ENCODE measurements at regions not wholly inside any gene's neighbourhood (a gene's known extent, or its start where the extent isn't known, plus 50 kb on each side); places are given as distances from the start of the nearest gene placed in this dataset.

DNA sequence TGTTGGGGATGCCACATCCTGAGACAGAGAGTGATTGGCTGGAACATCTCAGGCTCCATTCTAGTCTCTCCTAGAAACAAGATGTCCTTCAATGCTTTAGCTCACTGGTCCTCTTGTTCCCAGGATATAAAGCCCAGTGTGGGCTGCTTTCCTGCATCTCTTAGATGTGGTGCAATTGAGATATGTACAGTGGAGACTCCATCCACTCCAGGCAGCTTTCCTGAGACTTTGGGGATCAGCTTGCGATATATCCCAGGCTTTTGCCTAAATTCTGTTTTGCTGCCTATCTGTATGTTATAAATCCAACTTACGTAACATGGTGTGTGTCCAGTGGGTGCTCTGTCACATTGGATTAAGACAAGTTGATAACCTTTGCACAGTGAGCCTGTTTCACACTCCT, 264.9 kb downstream of the SUCLG1 start:
- H2AFZ ChIP-seq (ENCODE audit: low read length) = no peak overlapping the region
- no peak overlapping the region for H3K4me2 ChIP-seq (ENCODE audit: low read length)
- H3K9me3 ChIP-seq (ENCODE audit: low read length) = no peaks in the 10 kb centered on the region
- no peaks in the 10 kb centered on the region for H3K4me1 ChIP-seq (ENCODE audit: insufficient read depth, low read length, severe bottlenecking)
- H3F3A ChIP-seq (ENCODE audit: insufficient read depth, low read length) = no peaks in the 10 kb centered on the region
- H3K27ac ChIP-seq (ENCODE audit: low read depth, low read length, poor library complexity, severe bottlenecking) = no peak overlapping the region
- no peaks in the 10 kb centered on the region for H3K27me3 ChIP-seq (ENCODE audit: insufficient read depth, low read length)
- TF ChIP-seq EZH2 (IDR thresholded peaks at IDR 0.05; ENCODE audit: borderline replicate concordance, low read length) = no peak
- TF ChIP-seq, protein P1, sequence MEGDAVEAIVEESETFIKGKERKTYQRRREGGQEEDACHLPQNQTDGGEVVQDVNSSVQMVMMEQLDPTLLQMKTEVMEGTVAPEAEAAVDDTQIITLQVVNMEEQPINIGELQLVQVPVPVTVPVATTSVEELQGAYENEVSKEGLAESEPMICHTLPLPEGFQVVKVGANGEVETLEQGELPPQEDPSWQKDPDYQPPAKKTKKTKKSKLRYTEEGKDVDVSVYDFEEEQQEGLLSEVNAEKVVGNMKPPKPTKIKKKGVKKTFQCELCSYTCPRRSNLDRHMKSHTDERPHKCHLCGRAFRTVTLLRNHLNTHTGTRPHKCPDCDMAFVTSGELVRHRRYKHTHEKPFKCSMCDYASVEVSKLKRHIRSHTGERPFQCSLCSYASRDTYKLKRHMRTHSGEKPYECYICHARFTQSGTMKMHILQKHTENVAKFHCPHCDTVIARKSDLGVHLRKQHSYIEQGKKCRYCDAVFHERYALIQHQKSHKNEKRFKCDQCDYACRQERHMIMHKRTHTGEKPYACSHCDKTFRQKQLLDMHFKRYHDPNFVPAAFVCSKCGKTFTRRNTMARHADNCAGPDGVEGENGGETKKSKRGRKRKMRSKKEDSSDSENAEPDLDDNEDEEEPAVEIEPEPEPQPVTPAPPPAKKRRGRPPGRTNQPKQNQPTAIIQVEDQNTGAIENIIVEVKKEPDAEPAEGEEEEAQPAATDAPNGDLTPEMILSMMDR (IDR thresholded peaks at IDR 0.05; ENCODE audit: low read length) = no peak
- no peaks in the 10 kb centered on the region for H3K79me2 ChIP-seq (ENCODE audit: insufficient read depth, low read length)
- no peaks in the 10 kb centered on the region for H3K9me2 ChIP-seq (ENCODE audit: low read depth, low read length)
- H3K4me3 ChIP-seq (ENCODE audit: low read depth, low read length, poor library complexity, severe bottlenecking) = no peak overlapping the region
- no peaks in the 10 kb centered on the region for H4K20me1 ChIP-seq (ENCODE audit: insufficient read depth, low read length)
- H3K9ac ChIP-seq (ENCODE audit: low read length) = no peak overlapping the region
- H3K36me3 ChIP-seq (ENCODE audit: insufficient read depth, low read length) = no peaks in the 10 kb centered on the region

- Histone ChIP-seq H3K9me2 (ENCODE audit: low read depth, low read length) (no peaks in the 10 kb centered on the region), H3K4me3 (ENCODE audit: low read depth, low read length, poor library complexity, severe bottlenecking) (no peak overlapping the region), H3K27me3 (ENCODE audit: insufficient read depth, low read length) (no peaks in the 10 kb centered on the region), H3K79me2 (ENCODE audit: insufficient read depth, low read length) (no peaks in the 10 kb centered on the region), H2AFZ (ENCODE audit: low read length) (no peak overlapping the region), H3K27ac (ENCODE audit: low read depth, low read length, poor library complexity, severe bottlenecking) (no peak overlapping the region), H4K20me1 (ENCODE audit: insufficient read depth, low read length) (no peaks in the 10 kb centered on the region), H3K4me1 (ENCODE audit: insufficient read depth, low read length, severe bottlenecking) (no peaks in the 10 kb centered on the region), H3F3A (ENCODE audit: insufficient read depth, low read length) (no peaks in the 10 kb centered on the region), H3K36me3 (ENCODE audit: insufficient read depth, low read length) (no peaks in the 10 kb centered on the region), H3K4me2 (ENCODE audit: low read length) (no peak overlapping the region), H3K9me3 (ENCODE audit: low read length) (no peaks in the 10 kb centered on the region), H3K9ac (ENCODE audit: low read length) (no peak overlapping the region)
- TF ChIP-seq EZH2 (IDR thresholded peaks at IDR 0.05; ENCODE audit: borderline replicate concordance, low read length) = no peak
- TF ChIP-seq, protein P1 (IDR thresholded peaks at IDR 0.05; ENCODE audit: low read length) = no peak
Observed at GRCh38 chr2:84187258-84187657, 271.8 kb downstream of the SUCLG1 start.

GRCh38 chr2:84181927-84182326, 277.2 kb downstream of the SUCLG1 start:
- Histone ChIP-seq H3K27me3 (ENCODE audit: insufficient read depth, low read length) (no peaks in the 10 kb centered on the region), H3K9ac (ENCODE audit: low read length) (no peak overlapping the region), H2AFZ (ENCODE audit: low read length) (no peak overlapping the region), H4K20me1 (ENCODE audit: insufficient read depth, low read length) (no peaks in the 10 kb centered on the region), H3F3A (ENCODE audit: insufficient read depth, low read length) (no peaks in the 10 kb centered on the region), H3K4me1 (ENCODE audit: insufficient read depth, low read length, severe bottlenecking) (no peaks in the 10 kb centered on the region), H3K4me3 (ENCODE audit: low read depth, low read length, poor library complexity, severe bottlenecking) (no peak overlapping the region), H3K36me3 (ENCODE audit: insufficient read depth, low read length) (no peaks in the 10 kb centered on the region), H3K9me2 (ENCODE audit: low read depth, low read length) (no peaks in the 10 kb centered on the region), H3K27ac (ENCODE audit: low read depth, low read length, poor library complexity, severe bottlenecking) (no peak overlapping the region), H3K4me2 (ENCODE audit: low read length) (no peak overlapping the region), H3K79me2 (ENCODE audit: insufficient read depth, low read length) (no peaks in the 10 kb centered on the region), H3K9me3 (ENCODE audit: low read length) (no peaks in the 10 kb centered on the region)
- TF ChIP-seq EZH2 (IDR thresholded peaks at IDR 0.05; ENCODE audit: borderline replicate concordance, low read length) = no peak
- TF ChIP-seq, protein P1 (IDR thresholded peaks at IDR 0.05; ENCODE audit: low read length) = no peak
